ENCODE measurements at regions not wholly inside any gene's neighbourhood (a gene's known extent, or its start where the extent isn't known, plus 50 kb on each side); places are given as distances from the start of the nearest gene placed in this dataset.

- DNase-seq (ENCODE audit: low read depth) = no peak
- TF ChIP-seq CTCF (IDR thresholded peaks at IDR 0.05; ENCODE audit: insufficient read depth, low read length) = no peak
- H3K4me3 ChIP-seq (ENCODE audit: low read depth, low read length) = no peak overlapping the region
Observed at GRCh38 chr21:32900814-32901213, 124.9 kb upstream of the OLIG2 start.

GRCh38 chr21:32907521-32907920, 118.2 kb upstream of the OLIG2 start:
- no peak for DNase-seq (ENCODE audit: low read depth)
- H3K4me3 ChIP-seq (ENCODE audit: low read depth, low read length) = no peak overlapping the region
- TF ChIP-seq CTCF (IDR thresholded peaks at IDR 0.05; ENCODE audit: insufficient read depth, low read length) = no peak

GRCh38 chr21:32908534-32908933, 117.2 kb upstream of the OLIG2 start:
- H3K4me3 ChIP-seq (ENCODE audit: low read depth, low read length) = no peak overlapping the region
- no peak for DNase-seq (ENCODE audit: low read depth)
- no peak for TF ChIP-seq CTCF (IDR thresholded peaks at IDR 0.05; ENCODE audit: insufficient read depth, low read length)

GRCh38 chr21:32909393-32909792, 116.3 kb upstream of the OLIG2 start:
- H3K4me3 ChIP-seq (ENCODE audit: low read depth, low read length) = no peak overlapping the region
- no peak for DNase-seq (ENCODE audit: low read depth)
- TF ChIP-seq CTCF (IDR thresholded peaks at IDR 0.05; ENCODE audit: insufficient read depth, low read length) = no peak

GRCh38 chr21:32914424-32915039, 111.2 kb upstream of the OLIG2 start:
- no peak for TF ChIP-seq CTCF (IDR thresholded peaks at IDR 0.05; ENCODE audit: insufficient read depth, low read length)
- H3K4me3 ChIP-seq (ENCODE audit: low read depth, low read length) = no peak overlapping the region
- no peak for DNase-seq (ENCODE audit: low read depth)

- DNase-seq (ENCODE audit: low read depth) = no peak
- no peak overlapping the region for H3K4me3 ChIP-seq (ENCODE audit: low read depth, low read length)
- TF ChIP-seq CTCF (IDR thresholded peaks at IDR 0.05; ENCODE audit: insufficient read depth, low read length) = no peak
Observed at GRCh38 chr21:32915099-32915498, 110.6 kb upstream of the OLIG2 start.

- no peak overlapping the region for H3K4me3 ChIP-seq (ENCODE audit: low read depth, low read length)
- no peak for DNase-seq (ENCODE audit: low read depth)
- TF ChIP-seq CTCF (IDR thresholded peaks at IDR 0.05; ENCODE audit: insufficient read depth, low read length) = no peak
Observed at GRCh38 chr21:32916088-32916487, 109.6 kb upstream of the OLIG2 start.

Measured in fibroblast of the aortic adventitia (primary cell).